ENCODE measurements at regions not wholly inside any gene's neighbourhood (a gene's known extent, or its start where the extent isn't known, plus 50 kb on each side); places are given as distances from the start of the nearest gene placed in this dataset.

DNA sequence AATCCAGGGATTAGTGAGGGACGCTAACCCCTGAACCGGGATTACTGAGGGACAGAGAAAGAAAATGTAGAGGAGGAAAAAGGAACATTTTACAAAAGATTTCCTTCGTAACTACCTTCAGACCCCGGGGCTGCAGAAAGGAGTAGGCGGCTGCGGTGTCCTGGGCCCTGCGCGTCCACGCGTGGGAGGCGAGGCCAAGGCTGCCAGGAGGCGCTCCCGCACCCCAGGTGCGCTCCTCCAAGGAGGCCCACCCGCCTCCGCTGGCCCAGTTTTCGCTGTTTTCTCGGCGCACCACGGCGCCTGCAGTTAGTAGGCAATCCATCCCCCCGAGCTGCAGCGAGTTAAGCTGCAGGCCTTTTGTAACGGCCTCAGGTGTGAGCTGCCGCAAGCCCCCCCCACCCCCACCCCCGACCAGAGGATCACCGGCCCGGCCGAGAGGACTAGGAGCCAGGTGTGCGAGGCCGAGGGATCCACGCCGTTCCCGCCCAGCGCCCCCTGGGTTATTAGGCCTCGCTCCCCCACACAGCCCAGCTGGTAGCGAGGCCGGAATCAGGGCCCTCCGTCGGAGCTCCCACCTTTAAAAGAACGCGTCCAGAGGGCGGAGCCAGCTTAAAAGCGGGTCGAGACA is 380.3 kb upstream of the ARID1B start:
- no peak overlapping the region for H3K27ac ChIP-seq (ENCODE audit: low read depth)
- DNase-seq (ENCODE audit: low spot score) (peak; percentile 63), ATAC-seq (peak; percentile 85)
- peak overlapping the region; percentile 90 for H2AFZ ChIP-seq
- no peaks in the 10 kb centered on the region for H3K36me3 Mint-ChIP-seq (ENCODE audit: low read depth)
- H3K79me2 ChIP-seq (replicated peaks; ENCODE audit: insufficient read depth), result no peaks in the 10 kb centered on the region
- no peaks in the 10 kb centered on the region for H3F3A ChIP-seq (replicated peaks; ENCODE audit: low read depth)
- no peaks in the 10 kb centered on the region; the same call in 2 of the 3 replicates for H3K9me3 Mint-ChIP-seq
- no peak overlapping the region for H3K27ac Mint-ChIP-seq
- no peaks in the 10 kb centered on the region for H4K20me1 ChIP-seq (replicated peaks; ENCODE audit: insufficient read depth)
- H3K4me1 Mint-ChIP-seq, result peaks cover 30% of the 10 kb centered on the region
- H3K27me3 ChIP-seq (ENCODE audit: insufficient read depth), result no peaks in the 10 kb centered on the region; the same call in 1 of the 2 replicates
- no peak for TF ChIP-seq EZH2 (IDR thresholded peaks at IDR 0.05; ENCODE audit: low read depth, unreplicated experiment)
- no peak for TF ChIP-seq POLR2AphosphoS5 (IDR thresholded peaks at IDR 0.05; ENCODE audit: low read depth)
- no peak for TF ChIP-seq CTCF (conservative IDR thresholded peaks at IDR 0.05; ENCODE audit: low read depth in 2 of 2)
- TF ChIP-seq ZNF114 (CRISPR knock-in tag; IDR thresholded peaks at IDR 0.05), result no peak
- no peak for TF ChIP-seq ZNF462 (CRISPR knock-in tag; IDR thresholded peaks at IDR 0.05)
- TF ChIP-seq, protein P1, sequence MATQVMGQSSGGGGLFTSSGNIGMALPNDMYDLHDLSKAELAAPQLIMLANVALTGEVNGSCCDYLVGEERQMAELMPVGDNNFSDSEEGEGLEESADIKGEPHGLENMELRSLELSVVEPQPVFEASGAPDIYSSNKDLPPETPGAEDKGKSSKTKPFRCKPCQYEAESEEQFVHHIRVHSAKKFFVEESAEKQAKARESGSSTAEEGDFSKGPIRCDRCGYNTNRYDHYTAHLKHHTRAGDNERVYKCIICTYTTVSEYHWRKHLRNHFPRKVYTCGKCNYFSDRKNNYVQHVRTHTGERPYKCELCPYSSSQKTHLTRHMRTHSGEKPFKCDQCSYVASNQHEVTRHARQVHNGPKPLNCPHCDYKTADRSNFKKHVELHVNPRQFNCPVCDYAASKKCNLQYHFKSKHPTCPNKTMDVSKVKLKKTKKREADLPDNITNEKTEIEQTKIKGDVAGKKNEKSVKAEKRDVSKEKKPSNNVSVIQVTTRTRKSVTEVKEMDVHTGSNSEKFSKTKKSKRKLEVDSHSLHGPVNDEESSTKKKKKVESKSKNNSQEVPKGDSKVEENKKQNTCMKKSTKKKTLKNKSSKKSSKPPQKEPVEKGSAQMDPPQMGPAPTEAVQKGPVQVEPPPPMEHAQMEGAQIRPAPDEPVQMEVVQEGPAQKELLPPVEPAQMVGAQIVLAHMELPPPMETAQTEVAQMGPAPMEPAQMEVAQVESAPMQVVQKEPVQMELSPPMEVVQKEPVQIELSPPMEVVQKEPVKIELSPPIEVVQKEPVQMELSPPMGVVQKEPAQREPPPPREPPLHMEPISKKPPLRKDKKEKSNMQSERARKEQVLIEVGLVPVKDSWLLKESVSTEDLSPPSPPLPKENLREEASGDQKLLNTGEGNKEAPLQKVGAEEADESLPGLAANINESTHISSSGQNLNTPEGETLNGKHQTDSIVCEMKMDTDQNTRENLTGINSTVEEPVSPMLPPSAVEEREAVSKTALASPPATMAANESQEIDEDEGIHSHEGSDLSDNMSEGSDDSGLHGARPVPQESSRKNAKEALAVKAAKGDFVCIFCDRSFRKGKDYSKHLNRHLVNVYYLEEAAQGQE (IDR thresholded peaks at IDR 0.05; ENCODE audit: unreplicated experiment), result no peak
- no peak for TF ChIP-seq ZNF331 (CRISPR knock-in tag; IDR thresholded peaks at IDR 0.05; ENCODE audit: low read depth)
- peak overlapping the region; percentile 34 for H3K4me3 ChIP-seq
- no peaks in the 10 kb centered on the region for H3K36me3 ChIP-seq (ENCODE audit: insufficient read depth)
- peak overlapping the region; percentile 54; the same call in 2 of the 3 replicates for H3K4me3 Mint-ChIP-seq
- H3K4me1 ChIP-seq (ENCODE audit: insufficient read depth), result peaks cover 26% of the 10 kb centered on the region
- peak overlapping the region; percentile 69 for H3K4me2 ChIP-seq
- peaks cover 6% of the 10 kb centered on the region for H3K9me2 ChIP-seq (ENCODE audit: insufficient read depth)
- peaks cover 2% of the 10 kb centered on the region for H3K27me3 Mint-ChIP-seq (ENCODE audit: insufficient read depth, low read depth, poor library complexity)

Measured in GM23338 (cell line).